ENCODE measurements at regions not wholly inside any gene's neighbourhood (a gene's known extent, or its start where the extent isn't known, plus 50 kb on each side); places are given as distances from the start of the nearest gene placed in this dataset.

GRCh38 chr18:39655341-39655740 is 2089.7 kb upstream of the CELF4 start:
- no peaks in the 10 kb centered on the region for H3K9me3 ChIP-seq
- no peak for DNase-seq (ENCODE audit: low spot score in 2 of 2)
- TF ChIP-seq POLR2A (IDR thresholded peaks at IDR 0.05) (no peak), CTCF (IDR thresholded peaks at IDR 0.05) (no peak), EP300 (IDR thresholded peaks at IDR 0.05) (no peak)
- no peak overlapping the region for H3K27ac ChIP-seq
- no peaks in the 10 kb centered on the region for H3K27me3 ChIP-seq
- 94 to 95% methylated on average over 4 of the region's 4 CpGs for WGBS, 2 donors
- H3K4me3 ChIP-seq, result no peak overlapping the region
- no peaks in the 10 kb centered on the region for H3K4me1 ChIP-seq
- H3K36me3 ChIP-seq, result no peaks in the 10 kb centered on the region

GRCh38 chr18:39653221-39653620 is 2087.6 kb upstream of the CELF4 start:
- Histone ChIP-seq H3K27me3 (no peaks in the 10 kb centered on the region), H3K36me3 (no peaks in the 10 kb centered on the region), H3K4me1 (no peaks in the 10 kb centered on the region), H3K9me3 (no peaks in the 10 kb centered on the region), H3K27ac (no peak overlapping the region), H3K4me3 (no peak overlapping the region)
- no peak for TF ChIP-seq POLR2A (IDR thresholded peaks at IDR 0.05)
- TF ChIP-seq CTCF (IDR thresholded peaks at IDR 0.05), result no peak
- no peak for TF ChIP-seq EP300 (IDR thresholded peaks at IDR 0.05)
- 75 to 85% methylated on average over 2 of the region's 2 CpGs for WGBS, 2 donors
- DNase-seq (ENCODE audit: low spot score in 2 of 2), result no peak

GRCh38 chr18:39648616-39649015 is 2083.0 kb upstream of the CELF4 start:
- no peak for DNase-seq (ENCODE audit: low spot score in 2 of 2)
- Histone ChIP-seq H3K9me3 (no peaks in the 10 kb centered on the region), H3K27me3 (no peaks in the 10 kb centered on the region), H3K4me3 (no peak overlapping the region), H3K27ac (no peak overlapping the region), H3K36me3 (no peaks in the 10 kb centered on the region), H3K4me1 (no peaks in the 10 kb centered on the region)
- WGBS, 2 donors, result 97 to 98% methylated on average over 1 of the region's 1 CpG
- TF ChIP-seq EP300 (IDR thresholded peaks at IDR 0.05) (no peak), CTCF (IDR thresholded peaks at IDR 0.05) (no peak), POLR2A (IDR thresholded peaks at IDR 0.05) (no peak)

- Histone ChIP-seq H3K4me1 (no peaks in the 10 kb centered on the region), H3K4me3 (no peak overlapping the region), H3K9me3 (no peaks in the 10 kb centered on the region), H3K36me3 (no peaks in the 10 kb centered on the region), H3K27ac (no peak overlapping the region), H3K27me3 (no peaks in the 10 kb centered on the region)
- WGBS, 2 donors, result 37 to 41% methylated on average over 4 of the region's 4 CpGs
- TF ChIP-seq POLR2A (IDR thresholded peaks at IDR 0.05) (no peak), CTCF (IDR thresholded peaks at IDR 0.05) (no peak), EP300 (IDR thresholded peaks at IDR 0.05) (no peak)
- no peak for DNase-seq (ENCODE audit: low spot score in 2 of 2)
Observed at GRCh38 chr18:39647627-39648534, 2082.3 kb upstream of the CELF4 start.

GRCh38 chr18:39638224-39638623 is 2072.6 kb upstream of the CELF4 start:
- 50 to 68% methylated on average over 1 of the region's 1 CpG for WGBS, 2 donors
- H3K27ac ChIP-seq, result no peak overlapping the region
- no peak for DNase-seq (ENCODE audit: low spot score in 2 of 2)

More at GRCh38 chr18:39638224-39638623, 2072.6 kb upstream of the CELF4 start:
- Histone ChIP-seq H3K4me3 (no peak overlapping the region), H3K27me3 (no peaks in the 10 kb centered on the region), H3K4me1 (no peaks in the 10 kb centered on the region), H3K9me3 (peaks cover 0 to 3% (median 0%) of the 10 kb centered on the region in 4 donors), H3K36me3 (no peaks in the 10 kb centered on the region)
- TF ChIP-seq EP300 (IDR thresholded peaks at IDR 0.05) (no peak), POLR2A (IDR thresholded peaks at IDR 0.05) (no peak), CTCF (IDR thresholded peaks at IDR 0.05) (no peak)
